Gastroesophageal sphincter (tissue), 3 donors: ENCODE measurements at regions not wholly inside any gene's neighbourhood (a gene's known extent, or its start where the extent isn't known, plus 50 kb on each side); places are given as distances from the start of the nearest gene placed in this dataset.

Source experiments
- CTCF ChIP-seq, 4 experiments: fragments of 200-600 bp in 2 of 4; fragments of 450-650 bp in 2 of 4; sonication (generic) in 1 of 4; IDR thresholded peaks; one replicate each; pipeline ENCODE4 v1.5.1; 2017 to 2019; ENCODE audit warnings: antibody characterized with exemption in 4 of 4, mild to moderate bottlenecking in 2 of 4, moderate library complexity in 2 of 4
- POLR2A ChIP-seq, 2 donors: fragments of 450-650 bp; IDR thresholded peaks; one replicate each; pipeline ENCODE4 v1.6.1; 2017; ENCODE audit warnings: antibody characterized with exemption in 2 of 2, mild to moderate bottlenecking in 2 of 2, moderate library complexity in 1 of 2
- POLR2AphosphoS5 ChIP-seq: sonication (generic); formaldehyde crosslinking; IDR thresholded peaks from one replicate; pipeline ENCODE4 v1.6.1; 2017; ENCODE audit warnings: antibody characterized with exemption

DNA sequence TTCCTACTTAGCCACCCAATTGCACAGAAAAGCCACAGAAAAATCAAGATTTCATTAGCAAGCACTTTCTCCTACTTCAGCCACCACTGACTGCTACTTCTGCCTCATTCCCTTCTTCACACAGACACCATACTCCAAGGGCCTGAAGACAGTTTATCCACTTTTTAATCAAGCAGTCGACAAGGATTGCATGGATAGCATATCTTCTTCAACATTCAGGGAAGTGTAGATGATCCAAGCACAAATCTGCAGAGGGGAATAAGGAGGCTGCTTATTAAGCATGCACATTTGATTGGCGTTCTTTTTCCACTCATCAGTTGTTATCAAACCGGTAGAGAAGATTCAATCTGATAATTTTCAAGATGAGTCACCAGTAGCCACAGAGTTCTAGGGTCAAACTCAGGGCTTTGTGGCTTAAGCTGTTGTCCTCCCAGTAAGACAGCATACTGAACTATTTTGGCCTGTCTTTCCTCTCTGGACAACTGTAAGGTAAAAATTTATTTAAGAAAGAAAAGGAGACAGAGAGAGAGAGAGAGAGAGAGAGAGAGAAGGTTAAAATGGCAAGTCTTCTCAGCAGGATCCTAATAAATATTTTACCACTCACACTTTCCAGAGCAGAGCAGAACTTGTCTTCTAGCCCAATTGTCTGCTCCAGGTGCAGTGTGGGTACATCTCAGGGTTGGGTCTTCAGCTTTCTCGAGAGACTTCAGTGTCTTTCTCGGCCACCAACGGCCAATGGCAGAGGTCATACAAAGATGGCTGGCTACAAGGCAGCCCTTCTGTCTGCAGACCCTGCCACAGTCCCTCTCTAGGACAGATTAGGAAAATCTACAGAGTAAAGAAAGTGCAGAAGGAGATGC is 80.6 kb upstream of the BHLHE40 start:
- no peak for TF ChIP-seq CTCF (IDR thresholded peaks at IDR 0.05)
- TF ChIP-seq POLR2AphosphoS5, result no peak
- no peak for TF ChIP-seq POLR2A (IDR thresholded peaks at IDR 0.05)
